H9 (cell line): ENCODE measurements at regions not wholly inside any gene's neighbourhood (a gene's known extent, or its start where the extent isn't known, plus 50 kb on each side); places are given as distances from the start of the nearest gene placed in this dataset.

Source experiments
- DNase-seq: peaks from one replicate; pipeline ENCODE4 v3.0.0-alpha.2; 2017
- H2AFZ ChIP-seq: one replicate; pipeline ENCODE4 v1.6.1; 2013; ENCODE audit warnings: mild to moderate bottlenecking, low read length, control low read depth, moderate library complexity
- H2AK5ac ChIP-seq: 2 replicates; pipeline ENCODE4 v1.6.1; 2013; ENCODE audit warnings: low read length, control low read depth, mixed read lengths; ENCODE audit not compliant: insufficient read length
- H2BK120ac ChIP-seq: one replicate; pipeline ENCODE4 v1.6.1; 2013; ENCODE audit warnings: low read depth, mild to moderate bottlenecking, low read length, control low read depth, inconsistent platforms; ENCODE audit not compliant: poor library complexity, severe bottlenecking
- H2BK12ac ChIP-seq: 2 replicates; pipeline ENCODE4 v1.6.1; 2013; ENCODE audit warnings: low read length, control low read depth, mixed read lengths, low read depth; ENCODE audit not compliant: insufficient read length
- H2BK15ac ChIP-seq: 2 replicates; pipeline ENCODE4 v1.6.1; 2013; ENCODE audit warnings: low read depth, low read length, control low read depth
- H2BK20ac ChIP-seq: one replicate; pipeline ENCODE4 v1.6.1; 2013; ENCODE audit warnings: low read depth, mild to moderate bottlenecking, low read length, control low read depth, inconsistent platforms; ENCODE audit not compliant: poor library complexity, severe bottlenecking
- H2BK5ac ChIP-seq: 2 replicates; pipeline ENCODE4 v1.6.1; 2013; ENCODE audit warnings: low read length, control low read depth, mixed read lengths; ENCODE audit not compliant: insufficient read length
- H3K14ac ChIP-seq: 2 replicates; pipeline ENCODE4 v1.6.1; 2013; ENCODE audit warnings: low read length, control low read depth; ENCODE audit not compliant: insufficient read depth
- H3K18ac ChIP-seq: 2 replicates; pipeline ENCODE4 v1.6.1; 2013; ENCODE audit warnings: low read depth, mild to moderate bottlenecking, mixed read lengths, low read length, control low read depth; ENCODE audit not compliant: insufficient read length
- H3K23ac ChIP-seq: 2 replicates; pipeline ENCODE4 v1.6.1; 2013; ENCODE audit warnings: low read length, control low read depth, mixed read lengths, low read depth; ENCODE audit not compliant: insufficient read length
- H3K23me2 ChIP-seq: 2 replicates; pipeline ENCODE4 v1.6.1; 2013; ENCODE audit warnings: low read depth, mild to moderate bottlenecking, mixed read lengths, low read length, control low read depth; ENCODE audit not compliant: insufficient read length, poor library complexity, severe bottlenecking
- H3K27ac ChIP-seq: 2 replicates; pipeline ENCODE4 v1.5.1; 2013; ENCODE audit warnings: low read length, control low read depth, mixed read lengths, low read depth; ENCODE audit not compliant: insufficient read length
- H3K27me3 ChIP-seq: 2 replicates; pipeline ENCODE4 v1.6.1; 2013; ENCODE audit warnings: low read length, control low read depth, inconsistent platforms; ENCODE audit not compliant: insufficient read depth
- H3K4ac ChIP-seq: 2 replicates; pipeline ENCODE4 v1.6.1; 2013; ENCODE audit warnings: low read depth, mild to moderate bottlenecking, control low read depth, inconsistent platforms, low read length, moderate library complexity
- H3K4me1 ChIP-seq: 2 replicates; pipeline ENCODE4 v1.6.1; 2013; ENCODE audit warnings: low read length, control low read depth, inconsistent platforms; ENCODE audit not compliant: insufficient read depth
- H3K4me2 ChIP-seq: 2 replicates; pipeline ENCODE4 v1.6.1; 2013; ENCODE audit warnings: low read length, control low read depth, mixed read lengths; ENCODE audit not compliant: insufficient read length, insufficient read depth
- H3K56ac ChIP-seq: 2 replicates; pipeline ENCODE4 v1.6.1; 2013; ENCODE audit warnings: low read depth, mild to moderate bottlenecking, mixed read lengths, low read length, control low read depth; ENCODE audit not compliant: insufficient read length
- H3K79me1 ChIP-seq: 2 replicates; pipeline ENCODE4 v1.6.1; 2013; ENCODE audit warnings: low read depth, mild to moderate bottlenecking, moderate library complexity, low read length, control low read depth, inconsistent platforms; ENCODE audit not compliant: insufficient read depth, poor library complexity, severe bottlenecking
- H3K79me2 ChIP-seq: 2 replicates; pipeline ENCODE4 v1.6.1; 2013; ENCODE audit warnings: low read length, control low read depth, inconsistent platforms; ENCODE audit not compliant: insufficient read depth
- H3K9ac ChIP-seq: 2 replicates; pipeline ENCODE4 v1.6.1; 2013; ENCODE audit warnings: low read length, control low read depth, mixed read lengths; ENCODE audit not compliant: insufficient read length; ENCODE audit errors: extremely low read depth
- H3K9me3 ChIP-seq: one replicate; pipeline ENCODE4 v1.6.1; 2013; ENCODE audit warnings: low read depth, low read length, inconsistent platforms; ENCODE audit not compliant: control insufficient read depth
- H3T11ph ChIP-seq: one replicate; pipeline ENCODE4 v1.6.1; 2013; ENCODE audit warnings: mild to moderate bottlenecking, low read length, control low read depth, inconsistent platforms
- H4K20me1 ChIP-seq: one replicate; pipeline ENCODE4 v1.6.1; 2013; ENCODE audit not compliant: control insufficient read depth, insufficient read length, insufficient read depth
- H4K5ac ChIP-seq: 2 replicates; pipeline ENCODE4 v1.6.1; 2013; ENCODE audit warnings: low read depth, mild to moderate bottlenecking, mixed read lengths, low read length, control low read depth; ENCODE audit not compliant: insufficient read length
- H4K8ac ChIP-seq: replicated peaks from 2 replicates; pipeline ENCODE4 v1.6.1; 2013; ENCODE audit warnings: low read length, control low read depth, mixed read lengths, low read depth; ENCODE audit not compliant: insufficient read length
- H4K91ac ChIP-seq: 2 replicates; pipeline ENCODE4 v1.6.1; 2013; ENCODE audit warnings: low read depth, mild to moderate bottlenecking, moderate library complexity, mixed read lengths, low read length, control low read depth; ENCODE audit not compliant: insufficient read length
- H3K27ac Mint-ChIP-seq, 3 experiments: 2 replicates in 2 of 3; 3 replicates in 1 of 3; pipeline ENCODE4 v1.8.0; 2020 to 2021; ENCODE audit warnings: mixed read lengths in 3 of 3, mild to moderate bottlenecking in 1 of 3, moderate library complexity in 1 of 3
- H3K27me3 Mint-ChIP-seq: 2 replicates; pipeline ENCODE4 v1.8.0; 2021; ENCODE audit warnings: low read depth, mild to moderate bottlenecking, moderate library complexity, mixed read lengths
- H3K36me3 Mint-ChIP-seq, 3 experiments: 2 replicates in 2 of 3; 3 replicates in 1 of 3; pipeline ENCODE4 v1.8.0; 2020 to 2021; ENCODE audit warnings: low read depth in 3 of 3, mixed read lengths in 3 of 3; ENCODE audit not compliant: insufficient read depth in 1 of 3
- H3K4me1 Mint-ChIP-seq, 2 experiments: 2 replicates each; pipeline ENCODE4 v1.8.0; 2020; ENCODE audit warnings: mixed read lengths in 2 of 2
- H3K4me3 Mint-ChIP-seq, 2 experiments: 2 replicates in 1 of 2; 3 replicates in 1 of 2; pipeline ENCODE4 v1.8.0; 2020 to 2021; ENCODE audit warnings: mild to moderate bottlenecking in 2 of 2, mixed read lengths in 2 of 2, moderate library complexity in 1 of 2
- H3K9me3 Mint-ChIP-seq, 2 experiments: 2 replicates in 1 of 2; 3 replicates in 1 of 2; pipeline ENCODE4 v1.8.0; 2020; ENCODE audit warnings: mild to moderate bottlenecking in 2 of 2, mixed read lengths in 2 of 2, moderate library complexity in 1 of 2
- CTCF ChIP-seq: fragments of 200-600 bp; sonication (generic); conservative IDR thresholded peaks from 3 replicates; pipeline ENCODE4 v1.8.0; 2021; ENCODE audit warnings: antibody characterized with exemption, mild to moderate bottlenecking
- WGBS: extraction: QIAGEN DNeasy Blood & Tissue Kit; methylation state at CpG from one replicate; pipeline ENCODE4 v1.1.7; 2013; ENCODE audit warnings: missing lambda C conversion rate, low lambda C conversion rate, mixed read lengths; ENCODE audit not compliant: insufficient read length; ENCODE audit errors: extremely low coverage; 5-methylcytosine and 5-hydroxymethylcytosine counted together

- Histone ChIP-seq H3K9me3 (no peaks in the 10 kb centered on the region), H3K4ac (no peak overlapping the region), H2BK120ac (no peak overlapping the region), H3K4me2 (no peak overlapping the region), H3K79me2 (no peaks in the 10 kb centered on the region), H2BK15ac (no peak overlapping the region), H2BK5ac (no peak overlapping the region), H2AK5ac (no peak overlapping the region), H2BK20ac (no peak overlapping the region), H3K23me2 (no peaks in the 10 kb centered on the region), H4K5ac (no peak overlapping the region), H4K91ac (no peak overlapping the region), H3K9ac (no peak overlapping the region), H3K14ac (no peak overlapping the region), H2BK12ac (no peak overlapping the region), H4K20me1 (no peaks in the 10 kb centered on the region), H3K27me3 (no peaks in the 10 kb centered on the region), H3K4me1 (peaks cover 3% of the 10 kb centered on the region; the same call in 1 of the 2 replicates), H3K56ac (no peak overlapping the region), H3K18ac (no peak overlapping the region), H4K8ac (no peak overlapping the region), H3T11ph (no peak overlapping the region), H3K79me1 (no peaks in the 10 kb centered on the region), H3K23ac (no peak overlapping the region), H3K27ac (no peak overlapping the region), H2AFZ (no peak overlapping the region)
- Mint-ChIP-seq H3K27ac (no peak overlapping the region), H3K4me3 (no peak overlapping the region), H3K36me3 (peaks cover 0 to 9% (median 0%) of the 10 kb centered on the region in 3 experiments; a peak in 3 of 7 replicates), H3K27me3 (peaks cover 62% of the 10 kb centered on the region), H3K4me1 (peaks cover 46 to 47% of the 10 kb centered on the region in 2 experiments), H3K9me3 (peaks cover 8 to 13% of the 10 kb centered on the region in 2 experiments; a peak in 3 of 5 replicates)
- DNase-seq = no peak
- TF ChIP-seq CTCF = no peak
- no CpG with 5 or more reads among the region's 2 CpGs for WGBS
Measured at GRCh38 chr1:5271264-5271663, 616.9 kb downstream of the AJAP1 start.
